ENCODE measurements at regions not wholly inside any gene's neighbourhood (a gene's known extent, or its start where the extent isn't known, plus 50 kb on each side); places are given as distances from the start of the nearest gene placed in this dataset.

- no peak for DNase-seq (ENCODE audit: low read depth)
- no peak for TF ChIP-seq CTCF (IDR thresholded peaks at IDR 0.05; ENCODE audit: insufficient read depth, low read depth, low read length)
- H3K4me3 ChIP-seq (ENCODE audit: low read depth, low read length) = no peak overlapping the region
Observed at GRCh38 chr2:64793701-64794100, 140.0 kb upstream of the SERTAD2 start.

GRCh38 chr2:64794426-64794995, 140.8 kb upstream of the SERTAD2 start:
- DNase-seq (ENCODE audit: low read depth) = peak; percentile 52
- H3K4me3 ChIP-seq (ENCODE audit: low read depth, low read length) = no peak overlapping the region
- TF ChIP-seq CTCF (IDR thresholded peaks at IDR 0.05; ENCODE audit: insufficient read depth, low read depth, low read length) = no peak

GRCh38 chr2:64795024-64795592, 141.4 kb upstream of the SERTAD2 start:
- no peak overlapping the region for H3K4me3 ChIP-seq (ENCODE audit: low read depth, low read length)
- DNase-seq (ENCODE audit: low read depth) = peak; percentile 29
- no peak for TF ChIP-seq CTCF (IDR thresholded peaks at IDR 0.05; ENCODE audit: insufficient read depth, low read depth, low read length)

- DNase-seq (ENCODE audit: low read depth) = no peak
- TF ChIP-seq CTCF (IDR thresholded peaks at IDR 0.05; ENCODE audit: insufficient read depth, low read depth, low read length) = no peak
- H3K4me3 ChIP-seq (ENCODE audit: low read depth, low read length) = no peak overlapping the region
Observed at GRCh38 chr2:64796926-64797325, 143.2 kb upstream of the SERTAD2 start.

GRCh38 chr2:64797881-64798575, 144.3 kb upstream of the SERTAD2 start:
- peak; percentile 13 for DNase-seq (ENCODE audit: low read depth)
- no peak overlapping the region for H3K4me3 ChIP-seq (ENCODE audit: low read depth, low read length)
- no peak for TF ChIP-seq CTCF (IDR thresholded peaks at IDR 0.05; ENCODE audit: insufficient read depth, low read depth, low read length)

GRCh38 chr2:64799592-64800252, 146.0 kb upstream of the SERTAD2 start:
- no peak for DNase-seq (ENCODE audit: low read depth)
- TF ChIP-seq CTCF (IDR thresholded peaks at IDR 0.05; ENCODE audit: insufficient read depth, low read depth, low read length) = no peak
- no peak overlapping the region for H3K4me3 ChIP-seq (ENCODE audit: low read depth, low read length)

Data from fibroblast of villous mesenchyme (primary cell).